Caki2 (cell line): ENCODE measurements at regions not wholly inside any gene's neighbourhood (a gene's known extent, or its start where the extent isn't known, plus 50 kb on each side); places are given as distances from the start of the nearest gene placed in this dataset.

Experiments
- DNase-seq: peaks from one replicate; pipeline ENCODE4 v3.0.0-alpha.2; 2015; ENCODE audit warnings: low read depth
- in situ Hi-C: cut with HindIII; loops from 2 replicates; pipeline ENCODE4 v1.10.0; 2016; ENCODE audit warnings: low sequenced_read_pairs, low pct_unique_long_range_greater_than_20kb, mixed read lengths

GRCh38 chr6:23003671-23004467 is 434.5 kb downstream of the HDGFL1 start:
- no peak for DNase-seq
- in situ Hi-C loops: no loop called here

DNA sequence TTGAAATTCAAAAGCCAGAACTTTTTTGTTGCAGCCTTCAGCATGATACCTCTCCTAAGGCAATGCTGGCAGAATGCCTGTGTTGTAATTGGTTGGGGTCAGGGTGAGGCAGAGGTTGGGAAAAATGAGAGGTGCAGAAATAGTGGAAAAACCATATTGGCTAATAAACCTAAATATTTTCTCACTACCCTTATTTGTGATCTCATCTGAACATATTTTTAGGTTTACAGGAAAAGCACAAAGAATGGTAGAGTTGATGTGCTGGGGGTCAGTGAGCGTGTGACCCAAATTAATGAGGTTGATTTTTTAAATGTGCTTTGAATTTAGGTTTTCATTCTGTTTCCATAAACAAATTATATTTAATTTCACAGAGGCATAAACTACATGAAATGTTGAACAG is 437.3 kb downstream of the HDGFL1 start:
- no peak for DNase-seq
- in situ Hi-C loops: no loop called here

GRCh38 chr6:23011615-23012014 is 442.2 kb downstream of the HDGFL1 start:
- in situ Hi-C loops: no loop called here
- DNase-seq: no peak

- in situ Hi-C loops: no loop called here
- DNase-seq: no peak
Measured at GRCh38 chr6:23013776-23014175, 444.4 kb downstream of the HDGFL1 start.

DNA sequence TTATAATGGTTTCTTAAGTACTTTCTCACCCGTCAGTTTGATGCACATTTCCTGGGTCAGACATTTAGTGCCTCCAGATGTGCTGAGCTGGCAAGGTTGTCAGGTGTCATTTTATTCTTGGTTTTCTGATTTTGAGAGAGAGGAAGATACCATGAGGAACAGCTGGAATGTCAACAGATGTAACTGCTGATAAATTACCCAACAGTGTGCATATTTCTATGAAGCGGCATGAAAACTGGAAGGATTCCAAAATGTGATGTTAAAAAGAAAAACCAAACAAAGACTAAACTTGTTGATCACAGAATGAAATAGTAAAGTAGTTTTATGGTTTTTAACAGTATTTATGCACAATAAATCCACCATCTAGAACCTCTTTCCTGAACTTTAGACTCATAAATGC is 447.3 kb downstream of the HDGFL1 start:
- no peak for DNase-seq

DNA sequence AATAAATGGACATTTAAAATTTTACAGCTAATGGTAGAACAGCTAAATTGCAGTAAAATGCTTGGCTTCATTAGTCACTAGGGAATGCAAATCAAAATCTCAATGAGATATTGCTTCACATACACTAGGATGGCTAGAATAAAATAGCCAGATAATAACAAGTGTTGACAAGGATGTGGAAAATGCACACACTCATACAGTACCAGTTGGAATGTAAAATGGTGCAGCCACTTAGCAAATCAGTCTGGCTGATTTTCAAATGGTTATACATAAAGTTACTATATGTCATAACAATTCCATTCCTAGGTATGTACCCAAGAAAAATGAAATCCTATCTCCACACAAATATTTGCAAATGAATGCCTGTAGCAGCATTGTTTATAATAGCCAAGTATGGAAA is 452.1 kb downstream of the HDGFL1 start:
- in situ Hi-C loops: no loop called here
- DNase-seq: no peak

More for the DNA sequence above, 447.3 kb downstream of the HDGFL1 start:
- in situ Hi-C loops: no loop called here

GRCh38 chr6:23027281-23027680 is 457.9 kb downstream of the HDGFL1 start:
- in situ Hi-C loops: no loop called here
- DNase-seq: no peak

DNA sequence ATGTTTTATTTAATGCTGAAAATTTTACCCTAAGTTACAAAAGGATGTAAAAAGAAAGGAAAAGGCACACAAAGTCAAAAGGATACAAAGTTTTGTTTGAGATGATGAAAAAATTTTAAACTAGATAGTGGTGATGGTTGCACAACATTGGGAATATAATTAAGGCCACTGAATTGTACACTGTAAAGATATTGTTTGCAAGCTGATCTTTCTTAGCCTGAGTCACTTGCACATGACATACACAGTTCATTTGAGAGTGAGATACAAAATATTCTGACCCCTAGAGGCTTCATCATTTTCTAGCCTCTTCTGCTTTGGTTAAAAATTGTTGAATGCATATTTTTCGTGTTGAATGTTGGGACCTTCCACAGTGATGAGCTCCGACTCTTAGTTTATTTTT is 462.6 kb downstream of the HDGFL1 start:
- DNase-seq: no peak
- in situ Hi-C loops: no loop called here

DNA sequence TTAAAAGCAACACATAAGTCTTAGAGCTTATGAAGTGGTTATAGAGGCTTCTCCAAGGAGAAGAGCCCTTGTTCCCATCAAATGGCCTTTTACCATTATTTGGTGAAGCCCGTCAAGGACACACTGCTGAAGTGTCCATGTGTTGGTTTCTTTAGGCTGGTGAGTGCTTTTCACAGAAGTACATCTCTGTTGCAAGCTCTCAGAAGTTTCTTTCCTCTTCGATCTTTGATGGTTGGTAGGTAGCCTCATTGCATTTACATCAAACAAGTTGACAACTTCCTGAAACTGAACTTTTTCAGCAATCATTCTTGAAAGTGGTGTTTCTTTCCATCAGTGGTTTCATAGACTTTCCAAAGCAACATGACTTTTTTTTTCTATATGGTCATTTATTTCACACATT is 465.6 kb downstream of the HDGFL1 start:
- DNase-seq: no peak
- in situ Hi-C loops: no loop called here

GRCh38 chr6:23036406-23036983 is 467.1 kb downstream of the HDGFL1 start:
- DNase-seq: no peak
- in situ Hi-C loops: no loop called here

GRCh38 chr6:23040899-23041298 is 471.5 kb downstream of the HDGFL1 start:
- in situ Hi-C loops: no loop called here
- DNase-seq: no peak

DNA sequence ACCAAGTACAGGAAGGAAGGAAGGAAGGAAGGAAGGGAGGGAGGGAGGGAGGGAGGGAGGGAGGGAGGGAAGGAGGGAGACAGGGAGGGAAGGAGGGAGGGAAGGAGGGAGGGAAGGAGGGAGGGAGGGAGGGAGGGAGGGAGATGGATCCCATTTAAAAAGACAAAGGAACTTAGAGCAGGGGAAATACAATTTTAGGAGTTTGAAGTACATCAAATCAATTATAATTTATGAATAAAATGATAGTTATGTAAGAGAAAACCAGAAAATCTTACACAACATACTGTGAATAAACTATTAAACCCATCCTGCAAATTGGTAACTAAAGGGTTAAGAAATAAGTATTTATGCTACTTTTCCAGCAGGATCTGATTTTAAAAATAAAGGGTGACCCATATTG is 475.9 kb downstream of the HDGFL1 start:
- DNase-seq: no peak
- in situ Hi-C loops: no loop called here

GRCh38 chr6:23055523-23055922 is 486.2 kb downstream of the HDGFL1 start:
- no peak for DNase-seq
- in situ Hi-C loops: no loop called here

DNA sequence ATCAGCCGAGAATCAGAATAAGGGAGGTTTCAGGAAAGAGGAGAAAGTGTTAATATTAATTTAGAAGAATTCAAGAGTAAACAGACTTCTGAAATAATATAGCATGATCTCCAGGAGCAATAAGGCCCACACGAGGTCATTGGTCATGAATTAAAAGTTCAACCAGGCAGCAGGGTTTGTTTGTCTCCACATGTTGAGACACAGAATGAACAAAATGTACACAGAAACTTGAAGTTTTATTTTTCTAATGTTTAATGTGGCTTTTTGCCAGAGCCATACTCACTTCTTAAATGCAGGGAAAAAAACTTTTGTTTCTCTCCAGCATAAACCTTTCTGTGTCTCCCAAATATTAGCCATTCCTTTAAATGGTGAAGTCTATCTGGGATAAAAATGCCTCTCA is 504.5 kb downstream of the HDGFL1 start:
- in situ Hi-C loops: no loop called here
- no peak for DNase-seq

DNA sequence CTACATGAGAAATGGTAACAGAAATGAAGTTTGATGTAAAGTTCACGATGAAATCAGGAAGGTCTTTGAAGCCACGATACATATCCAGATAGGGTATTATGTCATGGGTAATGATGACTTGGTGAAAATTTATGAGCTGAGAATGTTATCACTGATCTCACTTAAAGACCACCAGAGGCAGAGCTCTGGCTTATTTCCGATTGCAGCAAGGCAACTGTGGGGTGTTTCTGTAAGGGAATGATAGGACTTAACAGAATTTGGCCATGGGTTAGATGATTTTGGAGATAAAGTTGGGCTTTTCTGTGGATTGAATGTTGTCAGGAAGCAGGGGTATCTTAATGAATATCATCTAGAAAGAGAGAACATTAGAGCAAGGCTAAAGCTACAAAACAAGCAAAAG is 508.4 kb downstream of the HDGFL1 start:
- in situ Hi-C loops: no loop called here
- no peak for DNase-seq

DNA sequence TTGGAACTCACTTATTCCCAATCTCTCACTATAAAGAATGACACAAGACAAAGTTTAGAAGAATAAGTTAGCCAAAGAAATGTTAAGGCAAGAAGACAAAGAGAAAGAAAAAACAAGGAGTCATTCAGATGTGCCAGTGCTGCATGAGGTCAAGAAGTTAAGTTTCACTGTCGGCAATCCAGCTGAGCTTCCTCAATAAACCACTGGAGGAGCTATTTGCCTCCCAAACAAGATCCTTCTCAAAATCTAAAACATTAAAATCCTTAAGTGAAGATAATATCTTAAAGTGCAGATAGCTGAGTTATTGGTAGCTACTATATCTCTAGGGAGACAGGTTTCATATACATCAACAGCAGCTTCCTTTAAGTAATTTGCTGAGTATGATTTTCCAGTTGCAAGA is 512.3 kb downstream of the HDGFL1 start:
- in situ Hi-C loops: no loop called here
- peak; percentile 2 for DNase-seq

DNA sequence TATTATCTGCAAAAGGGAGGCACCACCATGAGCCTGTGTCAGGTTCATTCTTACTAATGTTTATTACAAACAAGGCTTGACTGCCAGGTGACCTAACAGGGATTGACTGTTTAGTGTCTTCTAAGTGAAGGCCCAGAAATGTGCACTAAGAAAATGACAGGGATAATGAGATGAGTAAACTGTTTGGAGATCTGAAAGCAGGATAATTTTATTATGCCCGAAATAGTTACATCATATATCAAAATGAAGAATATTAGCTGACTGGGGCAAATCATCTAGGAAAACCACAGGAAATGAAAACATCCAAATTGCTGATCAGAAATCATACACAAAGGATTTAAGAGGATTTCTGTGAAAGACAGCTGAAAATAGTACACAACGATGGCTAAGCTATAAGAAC is 516.7 kb downstream of the HDGFL1 start:
- no peak for DNase-seq
- in situ Hi-C loops: no loop called here

DNA sequence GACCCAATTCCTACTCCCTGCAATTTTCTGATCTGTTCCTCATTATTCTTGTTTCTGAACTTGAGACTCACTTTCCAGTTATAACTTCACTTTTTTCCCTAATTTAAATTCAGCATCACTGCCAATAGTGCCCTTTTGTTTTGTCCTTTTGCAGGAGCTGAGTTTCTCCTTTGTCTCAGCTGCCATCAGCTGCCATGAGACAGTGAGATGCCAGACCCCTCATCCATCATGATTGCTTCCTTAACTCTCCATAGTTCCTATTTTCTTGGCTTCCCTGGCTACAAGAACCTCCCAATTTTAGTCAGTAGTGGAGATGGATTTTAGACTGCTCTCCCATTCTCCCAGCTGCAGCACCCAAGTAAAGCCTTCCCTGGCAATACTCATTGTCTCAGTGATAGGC is 518.1 kb downstream of the HDGFL1 start:
- in situ Hi-C loops: no loop called here

GRCh38 chr6:23088761-23089160 is 519.4 kb downstream of the HDGFL1 start:
- in situ Hi-C loops: no loop called here
- DNase-seq: no peak

More for the DNA sequence above, 518.1 kb downstream of the HDGFL1 start:
- no peak for DNase-seq

- no peak for DNase-seq
- in situ Hi-C loops: no loop called here
Measured at GRCh38 chr6:23089981-23090380, 520.6 kb downstream of the HDGFL1 start.
